VCaP (cell line): ENCODE measurements at regions not wholly inside any gene's neighbourhood (a gene's known extent, or its start where the extent isn't known, plus 50 kb on each side); places are given as distances from the start of the nearest gene placed in this dataset.

Experiments used
- H3K27ac ChIP-seq: fragments of 450-650 bp; 2 replicates; pipeline ENCODE4 v1.5.1; 2017
- CTCF ChIP-seq: fragments of 450-650 bp; conservative IDR thresholded peaks from 2 replicates; pipeline ENCODE4 v1.5.1; 2017; ENCODE audit warnings: mild to moderate bottlenecking, moderate library complexity

GRCh38 chr3:102574355-102574754 lies 139.5 kb downstream of the ZPLD1 start:
- no peak for TF ChIP-seq CTCF

GRCh38 chr3:102576651-102577050 lies 141.8 kb downstream of the ZPLD1 start:
- TF ChIP-seq CTCF, result no peak
- peak overlapping the region; percentile 80 for H3K27ac ChIP-seq

More at GRCh38 chr3:102574355-102574754, 139.5 kb downstream of the ZPLD1 start:
- no peak overlapping the region for H3K27ac ChIP-seq

GRCh38 chr3:102577082-102577789 lies 142.4 kb downstream of the ZPLD1 start:
- peak overlapping the region; percentile 80 for H3K27ac ChIP-seq
- TF ChIP-seq CTCF, result no peak

- no peak overlapping the region for H3K27ac ChIP-seq
- no peak for TF ChIP-seq CTCF
Measured at GRCh38 chr3:102580760-102581159, 145.9 kb downstream of the ZPLD1 start.

- TF ChIP-seq CTCF, result no peak
- no peak overlapping the region for H3K27ac ChIP-seq
Measured at GRCh38 chr3:102586485-102586884, 151.7 kb downstream of the ZPLD1 start.

- no peak for TF ChIP-seq CTCF
- no peak overlapping the region for H3K27ac ChIP-seq
Measured at GRCh38 chr3:102593812-102594602, 159.2 kb downstream of the ZPLD1 start.

GRCh38 chr3:102595057-102595456 lies 160.2 kb downstream of the ZPLD1 start:
- no peak for TF ChIP-seq CTCF
- no peak overlapping the region for H3K27ac ChIP-seq
